ENCODE measurements at regions not wholly inside any gene's neighbourhood (a gene's known extent, or its start where the extent isn't known, plus 50 kb on each side); places are given as distances from the start of the nearest gene placed in this dataset.
"Not testable (repeated sequence)": the region's sequence is repeated elsewhere in the genome, so short reads cannot be mapped to it uniquely, and the experiment has no call there.

GRCh38 chr11:134975866-134976376 is 563.9 kb upstream of the B3GAT1 start:
- DNase-seq, result no peak

DNA sequence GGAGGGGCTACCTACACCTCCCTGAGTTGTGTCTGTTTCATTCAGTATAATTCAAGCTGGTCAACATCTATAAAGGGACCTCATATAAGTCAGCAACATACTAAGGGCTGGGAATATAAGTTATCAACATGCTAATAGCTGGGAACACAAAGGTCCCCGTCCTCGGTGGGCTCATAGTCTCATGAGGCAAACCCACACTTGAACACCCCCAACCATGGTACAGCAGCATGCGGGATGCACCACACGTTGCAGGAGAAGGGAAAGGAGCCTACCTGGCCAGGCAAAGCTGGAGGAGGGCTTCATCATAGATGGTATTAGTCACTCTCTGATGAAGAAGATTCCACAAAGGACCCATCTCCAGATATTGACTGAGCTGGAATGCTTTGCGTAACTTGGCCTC is 561.8 kb upstream of the B3GAT1 start:
- no peak for DNase-seq

DNA sequence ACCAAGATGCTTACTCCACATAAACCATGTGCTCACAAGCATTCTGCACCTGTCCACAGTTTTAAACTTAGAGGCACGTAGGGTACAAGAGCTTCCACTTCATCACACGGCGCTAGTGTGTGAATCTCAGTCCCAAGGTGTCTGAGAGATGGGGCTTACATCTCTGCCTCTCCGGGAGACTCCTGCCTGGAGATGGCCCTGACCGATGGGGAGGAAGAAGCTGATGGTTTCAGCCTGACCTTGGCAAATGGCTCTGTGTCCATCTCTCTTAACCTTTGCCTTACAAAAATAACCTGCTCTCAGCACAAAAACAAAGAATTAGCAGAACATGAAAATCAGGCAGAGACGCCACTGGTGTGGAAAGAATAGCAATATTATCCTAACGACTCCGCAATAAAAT is 559.3 kb upstream of the B3GAT1 start:
- DNase-seq, result no peak

- DNase-seq, result no peak
These were observed 555.7 kb upstream of the B3GAT1 start for GRCh38 chr11:134967746-134968145.

- DNase-seq, result not testable (repeated sequence)
These were observed 549.3 kb upstream of the B3GAT1 start for GRCh38 chr11:134961386-134961785.

GRCh38 chr11:134958870-134959269 is 546.8 kb upstream of the B3GAT1 start:
- DNase-seq, result no peak

- no peak for DNase-seq
These were observed 546.2 kb upstream of the B3GAT1 start for GRCh38 chr11:134958336-134958640.

- DNase-seq, result no peak
These were observed 545.7 kb upstream of the B3GAT1 start for GRCh38 chr11:134957540-134958335.

DNA sequence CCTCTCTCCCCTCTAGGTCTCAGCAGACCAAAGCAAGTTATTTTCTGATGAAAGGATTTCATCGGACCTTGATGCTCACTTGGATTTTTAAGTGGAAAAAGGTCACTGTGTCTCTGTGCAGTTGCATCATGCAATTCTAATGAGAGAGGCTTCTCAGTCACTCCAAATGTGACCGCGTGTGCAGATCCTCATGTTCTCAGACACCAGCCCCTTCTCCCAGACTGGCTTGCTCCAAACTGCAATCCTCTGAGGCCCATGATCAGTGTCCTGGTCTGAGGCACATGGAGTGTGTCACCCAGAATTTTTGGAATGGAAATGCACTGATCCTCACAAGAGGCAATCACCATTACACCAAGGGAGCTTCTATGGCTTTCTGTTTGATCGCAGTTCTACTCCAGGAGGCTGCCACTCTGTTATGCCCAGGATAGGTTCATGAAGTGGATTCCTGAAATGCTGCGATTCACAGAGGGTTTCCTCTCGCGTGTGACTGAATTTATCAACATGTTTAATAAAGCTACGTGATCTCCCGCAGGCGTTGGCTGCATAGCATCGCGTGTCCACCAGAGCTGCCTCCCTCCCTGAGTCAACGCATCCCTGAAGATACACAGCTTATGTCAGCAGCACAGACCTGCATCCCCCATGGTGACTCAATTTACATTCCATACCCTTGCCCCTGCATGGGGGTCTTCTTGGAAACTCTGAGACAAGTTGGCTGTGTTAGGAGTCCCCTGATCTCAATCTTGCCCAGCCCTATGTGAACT is 544.6 kb upstream of the B3GAT1 start:
- no peak for DNase-seq

DNA sequence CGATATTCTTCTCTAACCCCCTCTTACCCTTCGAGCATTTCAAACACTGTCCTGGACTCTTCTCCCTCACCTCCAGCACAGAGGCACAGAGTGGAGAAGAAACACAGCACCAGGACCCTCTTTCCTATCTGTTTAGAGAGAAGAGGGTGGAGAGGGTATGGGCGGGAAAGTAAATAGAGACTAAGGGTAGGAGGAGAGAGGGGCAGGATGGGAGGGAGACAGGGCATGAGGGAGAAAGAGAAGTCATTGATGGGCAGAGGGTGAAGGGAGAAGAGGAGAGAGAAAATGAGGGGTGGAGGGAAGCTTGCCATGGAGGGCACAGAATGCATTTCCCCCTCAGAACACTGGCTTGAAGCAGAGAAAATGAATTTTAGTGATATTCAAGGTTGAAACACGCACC is 543.9 kb upstream of the B3GAT1 start:
- not testable (repeated sequence) for DNase-seq

- DNase-seq, result no peak
These were observed 543.2 kb upstream of the B3GAT1 start for GRCh38 chr11:134955281-134955680.

DNA sequence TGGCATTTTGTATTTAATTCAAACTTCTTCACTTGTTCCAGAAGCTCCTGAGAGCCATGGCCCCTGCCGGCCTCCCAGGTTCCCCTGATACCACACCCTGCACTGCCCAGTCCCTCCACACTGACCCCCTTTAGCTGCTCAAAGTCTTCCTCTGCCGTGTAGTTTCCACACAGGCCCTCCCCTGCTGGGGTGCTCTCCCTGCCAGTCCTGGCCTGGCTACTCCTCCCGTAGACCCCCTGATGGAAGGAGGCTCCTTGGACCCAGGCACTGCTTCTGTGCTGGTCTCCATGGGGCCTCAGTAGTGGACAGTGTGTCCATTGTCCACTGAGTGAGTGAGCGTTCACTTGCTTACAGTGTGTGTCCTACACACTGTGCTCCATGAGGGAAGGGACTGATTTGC is 542.4 kb upstream of the B3GAT1 start:
- DNase-seq, result not testable (repeated sequence)

DNA sequence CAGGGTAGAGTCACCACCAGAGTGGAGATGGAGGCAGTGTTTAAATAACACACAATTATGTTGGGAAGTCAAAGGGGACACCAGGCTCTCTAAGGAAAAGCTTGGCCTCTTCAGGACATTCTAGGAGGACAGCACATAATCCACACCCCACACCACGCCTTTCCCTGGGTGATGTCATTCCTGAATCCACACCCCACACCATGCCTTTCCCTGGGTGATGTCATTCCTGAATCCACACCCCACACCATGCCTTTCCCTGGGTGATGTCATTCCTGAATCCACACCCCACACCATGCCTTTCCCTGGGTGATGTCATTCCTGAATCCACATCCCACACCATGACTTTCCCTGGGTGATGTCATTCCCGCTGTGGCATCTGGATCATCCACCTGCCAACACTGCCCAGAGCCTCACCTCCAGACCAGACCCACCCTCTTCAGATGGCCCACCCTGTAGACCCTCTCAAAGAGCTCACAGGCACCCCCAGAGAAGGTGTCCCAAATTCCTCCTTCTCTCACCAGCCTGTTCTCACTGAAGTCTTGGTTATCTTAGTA is 541.5 kb upstream of the B3GAT1 start:
- DNase-seq, result not testable (repeated sequence)

DNA sequence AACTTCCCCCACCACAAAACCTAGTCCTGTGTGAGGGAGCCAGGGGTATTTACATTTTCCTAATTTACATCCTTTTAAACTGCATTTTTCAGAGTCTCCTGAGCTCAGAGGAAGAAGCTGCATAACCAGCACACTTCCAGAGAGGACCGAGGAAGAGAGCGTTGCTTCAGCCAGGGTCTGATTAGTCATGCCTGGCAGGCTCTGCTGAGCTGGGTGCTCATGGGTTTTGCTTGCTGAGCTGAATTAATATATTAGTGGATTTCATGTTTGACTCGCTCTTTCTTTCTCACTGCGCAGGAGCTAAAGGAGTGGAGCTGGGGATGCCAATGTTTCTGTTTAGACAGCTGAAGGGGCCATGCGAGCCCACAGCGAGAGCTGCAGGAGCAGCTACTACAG is 539.3 kb upstream of the B3GAT1 start:
- no peak for DNase-seq

- no peak for DNase-seq
These were observed 538.8 kb upstream of the B3GAT1 start for GRCh38 chr11:134950692-134951304.

- no peak for DNase-seq
These were observed 537.4 kb upstream of the B3GAT1 start for GRCh38 chr11:134949121-134950090.

DNA sequence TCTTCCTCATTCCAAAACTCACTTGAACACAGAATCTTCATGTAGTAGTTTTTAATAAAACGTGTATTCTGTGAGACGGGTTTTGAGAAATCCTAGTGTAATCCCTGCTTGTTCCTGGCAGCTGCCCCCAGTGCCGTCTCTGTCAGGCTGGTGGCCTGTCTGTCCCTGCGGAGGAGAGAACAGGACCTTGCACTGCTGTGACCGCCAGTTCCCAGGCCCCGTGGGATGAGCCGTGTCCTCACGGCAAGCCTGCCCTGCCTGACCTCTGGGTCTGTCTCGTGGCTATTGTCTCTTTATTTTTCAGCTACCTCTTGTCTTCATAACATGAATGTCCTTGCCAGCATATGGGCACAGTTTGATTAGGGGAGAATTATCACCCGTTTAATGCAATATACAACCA is 535.5 kb upstream of the B3GAT1 start:
- DNase-seq, result no peak

- no peak for DNase-seq
These were observed 534.0 kb upstream of the B3GAT1 start for GRCh38 chr11:134945993-134946392.

GRCh38 chr11:134944986-134945385 is 532.9 kb upstream of the B3GAT1 start:
- no peak for DNase-seq

- no peak for DNase-seq
These were observed 532.1 kb upstream of the B3GAT1 start for GRCh38 chr11:134944131-134944530.

- no peak for DNase-seq
These were observed 531.5 kb upstream of the B3GAT1 start for GRCh38 chr11:134943544-134943943.

- DNase-seq, result no peak
These were observed 530.6 kb upstream of the B3GAT1 start for GRCh38 chr11:134942681-134943080.

Measured in stimulated activated naive CD4-positive, alpha-beta T cell (primary cell).